ENCODE measurements at regions not wholly inside any gene's neighbourhood (a gene's known extent, or its start where the extent isn't known, plus 50 kb on each side); places are given as distances from the start of the nearest gene placed in this dataset.

DNA sequence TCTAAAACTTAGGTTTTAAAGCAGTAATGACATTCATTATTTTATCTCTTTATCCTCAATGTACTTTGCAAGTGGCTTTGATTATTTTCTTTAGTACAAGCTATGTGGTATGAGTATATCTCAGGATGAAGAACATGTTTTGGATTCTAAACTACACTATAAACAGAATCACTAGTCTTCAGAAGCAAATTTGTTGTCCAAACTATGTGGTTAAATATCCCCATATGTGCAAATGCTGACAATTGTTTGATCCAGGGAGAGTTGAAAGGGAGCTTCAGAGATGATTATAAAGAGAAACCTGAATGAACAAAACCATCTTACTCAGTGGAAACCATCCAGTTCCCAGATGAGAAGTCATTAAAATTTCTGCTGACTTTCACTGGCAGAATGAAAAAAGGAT lies 179.3 kb downstream of the MDFIC start:
- Histone ChIP-seq H4K20me1 (ENCODE audit: insufficient read depth) (no peaks in the 10 kb centered on the region), H3K79me2 (replicated peaks; ENCODE audit: insufficient read depth, low read length) (no peaks in the 10 kb centered on the region), H3K9ac (ENCODE audit: low read length) (no peak overlapping the region), H3K27ac (ENCODE audit: low read length) (no peak overlapping the region), H2AFZ (ENCODE audit: low read depth, low read length) (no peak overlapping the region), H3K9me2 (ENCODE audit: insufficient read depth, low read length) (no peaks in the 10 kb centered on the region), H3F3A (ENCODE audit: insufficient read depth, low read length, poor library complexity, severe bottlenecking) (no peaks in the 10 kb centered on the region), H3K4me3 (ENCODE audit: low read length) (no peak overlapping the region), H3K36me3 (ENCODE audit: insufficient read depth, low read length) (no peaks in the 10 kb centered on the region), H3K27me3 (ENCODE audit: insufficient read depth, low read depth, low read length) (no peaks in the 10 kb centered on the region), H3K9me3 (ENCODE audit: low read length) (no peaks in the 10 kb centered on the region), H3K4me2 (ENCODE audit: low read length) (no peak overlapping the region)
- TF ChIP-seq POLR2AphosphoS5 (IDR thresholded peaks at IDR 0.05) (no peak), EP300 (conservative IDR thresholded peaks at IDR 0.05; ENCODE audit: poor library complexity, severe bottlenecking) (no peak), TAF1 (IDR thresholded peaks at IDR 0.05; ENCODE audit: low read depth) (no peak), EZH2 (IDR thresholded peaks at IDR 0.05; ENCODE audit: borderline replicate concordance, insufficient read depth, low read length, poor library complexity, severe bottlenecking) (no peak), RAD21 (conservative IDR thresholded peaks at IDR 0.05) (no peak), SMC3 (conservative IDR thresholded peaks at IDR 0.05; ENCODE audit: poor library complexity) (no peak), MXI1 (conservative IDR thresholded peaks at IDR 0.05; ENCODE audit: poor library complexity, severe bottlenecking) (no peak)
- TF ChIP-seq, protein P1, sequence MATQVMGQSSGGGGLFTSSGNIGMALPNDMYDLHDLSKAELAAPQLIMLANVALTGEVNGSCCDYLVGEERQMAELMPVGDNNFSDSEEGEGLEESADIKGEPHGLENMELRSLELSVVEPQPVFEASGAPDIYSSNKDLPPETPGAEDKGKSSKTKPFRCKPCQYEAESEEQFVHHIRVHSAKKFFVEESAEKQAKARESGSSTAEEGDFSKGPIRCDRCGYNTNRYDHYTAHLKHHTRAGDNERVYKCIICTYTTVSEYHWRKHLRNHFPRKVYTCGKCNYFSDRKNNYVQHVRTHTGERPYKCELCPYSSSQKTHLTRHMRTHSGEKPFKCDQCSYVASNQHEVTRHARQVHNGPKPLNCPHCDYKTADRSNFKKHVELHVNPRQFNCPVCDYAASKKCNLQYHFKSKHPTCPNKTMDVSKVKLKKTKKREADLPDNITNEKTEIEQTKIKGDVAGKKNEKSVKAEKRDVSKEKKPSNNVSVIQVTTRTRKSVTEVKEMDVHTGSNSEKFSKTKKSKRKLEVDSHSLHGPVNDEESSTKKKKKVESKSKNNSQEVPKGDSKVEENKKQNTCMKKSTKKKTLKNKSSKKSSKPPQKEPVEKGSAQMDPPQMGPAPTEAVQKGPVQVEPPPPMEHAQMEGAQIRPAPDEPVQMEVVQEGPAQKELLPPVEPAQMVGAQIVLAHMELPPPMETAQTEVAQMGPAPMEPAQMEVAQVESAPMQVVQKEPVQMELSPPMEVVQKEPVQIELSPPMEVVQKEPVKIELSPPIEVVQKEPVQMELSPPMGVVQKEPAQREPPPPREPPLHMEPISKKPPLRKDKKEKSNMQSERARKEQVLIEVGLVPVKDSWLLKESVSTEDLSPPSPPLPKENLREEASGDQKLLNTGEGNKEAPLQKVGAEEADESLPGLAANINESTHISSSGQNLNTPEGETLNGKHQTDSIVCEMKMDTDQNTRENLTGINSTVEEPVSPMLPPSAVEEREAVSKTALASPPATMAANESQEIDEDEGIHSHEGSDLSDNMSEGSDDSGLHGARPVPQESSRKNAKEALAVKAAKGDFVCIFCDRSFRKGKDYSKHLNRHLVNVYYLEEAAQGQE (IDR thresholded peaks at IDR 0.05; ENCODE audit: borderline replicate concordance): no peak
- TF ChIP-seq, protein P2, sequence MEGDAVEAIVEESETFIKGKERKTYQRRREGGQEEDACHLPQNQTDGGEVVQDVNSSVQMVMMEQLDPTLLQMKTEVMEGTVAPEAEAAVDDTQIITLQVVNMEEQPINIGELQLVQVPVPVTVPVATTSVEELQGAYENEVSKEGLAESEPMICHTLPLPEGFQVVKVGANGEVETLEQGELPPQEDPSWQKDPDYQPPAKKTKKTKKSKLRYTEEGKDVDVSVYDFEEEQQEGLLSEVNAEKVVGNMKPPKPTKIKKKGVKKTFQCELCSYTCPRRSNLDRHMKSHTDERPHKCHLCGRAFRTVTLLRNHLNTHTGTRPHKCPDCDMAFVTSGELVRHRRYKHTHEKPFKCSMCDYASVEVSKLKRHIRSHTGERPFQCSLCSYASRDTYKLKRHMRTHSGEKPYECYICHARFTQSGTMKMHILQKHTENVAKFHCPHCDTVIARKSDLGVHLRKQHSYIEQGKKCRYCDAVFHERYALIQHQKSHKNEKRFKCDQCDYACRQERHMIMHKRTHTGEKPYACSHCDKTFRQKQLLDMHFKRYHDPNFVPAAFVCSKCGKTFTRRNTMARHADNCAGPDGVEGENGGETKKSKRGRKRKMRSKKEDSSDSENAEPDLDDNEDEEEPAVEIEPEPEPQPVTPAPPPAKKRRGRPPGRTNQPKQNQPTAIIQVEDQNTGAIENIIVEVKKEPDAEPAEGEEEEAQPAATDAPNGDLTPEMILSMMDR (IDR thresholded peaks at IDR 0.05; ENCODE audit: poor library complexity, severe bottlenecking): no peak

DNA sequence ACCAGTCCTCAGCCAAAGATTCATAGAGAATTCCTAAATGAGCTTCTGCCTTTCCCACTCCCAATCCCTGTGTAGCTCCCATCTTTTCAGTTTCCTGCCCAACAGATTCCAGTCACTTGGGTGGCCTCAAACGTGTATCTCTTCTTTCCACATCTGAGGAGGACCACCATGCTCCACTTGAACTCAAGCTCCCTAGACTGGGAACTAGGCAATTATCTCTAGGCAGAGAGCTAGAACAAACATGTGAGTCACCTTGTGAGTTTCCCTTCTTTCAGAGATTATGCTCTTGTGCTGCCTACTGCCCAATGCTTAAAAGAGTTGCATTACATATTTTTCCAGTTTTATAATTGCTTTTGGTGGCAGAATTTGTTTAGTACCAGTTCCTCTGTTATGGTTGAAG lies 178.0 kb downstream of the MDFIC start:
- Histone ChIP-seq H3K9ac (ENCODE audit: low read length) (no peak overlapping the region), H3K27me3 (ENCODE audit: insufficient read depth, low read depth, low read length) (no peaks in the 10 kb centered on the region), H3K36me3 (ENCODE audit: insufficient read depth, low read length) (no peaks in the 10 kb centered on the region), H3K27ac (ENCODE audit: low read length) (no peak overlapping the region), H3K79me2 (replicated peaks; ENCODE audit: insufficient read depth, low read length) (no peaks in the 10 kb centered on the region), H3K4me3 (ENCODE audit: low read length) (no peak overlapping the region), H2AFZ (ENCODE audit: low read depth, low read length) (no peak overlapping the region), H4K20me1 (ENCODE audit: insufficient read depth) (no peaks in the 10 kb centered on the region), H3F3A (ENCODE audit: insufficient read depth, low read length, poor library complexity, severe bottlenecking) (no peaks in the 10 kb centered on the region), H3K9me3 (ENCODE audit: low read length) (no peaks in the 10 kb centered on the region), H3K9me2 (ENCODE audit: insufficient read depth, low read length) (no peaks in the 10 kb centered on the region), H3K4me2 (ENCODE audit: low read length) (no peak overlapping the region)
- no peak for TF ChIP-seq RAD21 (conservative IDR thresholded peaks at IDR 0.05)
- no peak for TF ChIP-seq POLR2AphosphoS5 (IDR thresholded peaks at IDR 0.05)
- TF ChIP-seq TAF1 (IDR thresholded peaks at IDR 0.05; ENCODE audit: low read depth): no peak
- no peak for TF ChIP-seq MXI1 (conservative IDR thresholded peaks at IDR 0.05; ENCODE audit: poor library complexity, severe bottlenecking)
- TF ChIP-seq EZH2 (IDR thresholded peaks at IDR 0.05; ENCODE audit: borderline replicate concordance, insufficient read depth, low read length, poor library complexity, severe bottlenecking): no peak
- TF ChIP-seq, protein P2 (IDR thresholded peaks at IDR 0.05; ENCODE audit: poor library complexity, severe bottlenecking): no peak
- TF ChIP-seq, protein P1 (IDR thresholded peaks at IDR 0.05; ENCODE audit: borderline replicate concordance): no peak
- no peak for TF ChIP-seq EP300 (conservative IDR thresholded peaks at IDR 0.05; ENCODE audit: poor library complexity, severe bottlenecking)

Data from neural cell (in vitro differentiated cells).